Sigmoid colon (tissue), 4 donors: ENCODE measurements at regions not wholly inside any gene's neighbourhood (a gene's known extent, or its start where the extent isn't known, plus 50 kb on each side); places are given as distances from the start of the nearest gene placed in this dataset.

Experiments
- CTCF ChIP-seq, 4 experiments: fragments of 450-650 bp in 3 of 4; fragments of 200-600 bp in 1 of 4; IDR thresholded peaks; one replicate each; pipeline ENCODE4 v1.5.1; 2016 to 2019; ENCODE audit warnings: antibody characterized with exemption in 4 of 4, mild to moderate bottlenecking in 3 of 4, moderate library complexity in 2 of 4
- POLR2AphosphoS5 ChIP-seq, 4 donors: sonication (generic); formaldehyde crosslinking; IDR thresholded peaks; one replicate each; pipeline ENCODE4 v1.6.1; 2017; ENCODE audit warnings: antibody characterized with exemption in 4 of 4

GRCh38 chr2:130289780-130290179, 52.9 kb upstream of the IMP4 start:
- no peak for TF ChIP-seq CTCF (IDR thresholded peaks at IDR 0.05)
- TF ChIP-seq POLR2AphosphoS5 (IDR thresholded peaks at IDR 0.05): no peak
